GM23338 (cell line): ENCODE measurements at regions not wholly inside any gene's neighbourhood (a gene's known extent, or its start where the extent isn't known, plus 50 kb on each side); places are given as distances from the start of the nearest gene placed in this dataset.

Experiments used
- ATAC-seq: fragments of 200-7000 bp; cut with Tn5 transposase; 3 replicates; pipeline ENCODE4 v1.9.1; 2020
- DNase-seq: peaks from one replicate; pipeline ENCODE4 v3.0.0-alpha.2; 2015; ENCODE audit warnings: low spot score
- H2AFZ ChIP-seq: fragments of 200-600 bp; sonication (generic); 2 replicates; pipeline ENCODE4 v1.8.0; 2016; ENCODE audit warnings: antibody characterized with exemption, mild to moderate bottlenecking, moderate library complexity
- H3F3A ChIP-seq: fragments of 200-600 bp; sonication (generic); replicated peaks from 2 replicates; pipeline ENCODE4 v1.8.0; 2017; ENCODE audit warnings: antibody characterized with exemption, mixed run types, low read depth
- H3K27ac ChIP-seq: fragments of 200-600 bp; sonication (generic); 2 replicates; pipeline ENCODE4 v1.6.1; 2016; ENCODE audit warnings: low read depth
- H3K27me3 ChIP-seq: fragments of 200-600 bp; sonication (generic); 2 replicates; pipeline ENCODE4 v1.8.0; 2016; ENCODE audit warnings: mild to moderate bottlenecking, mixed run types, moderate library complexity; ENCODE audit not compliant: insufficient read depth
- H3K36me3 ChIP-seq: fragments of 200-600 bp; sonication (generic); 2 replicates; pipeline ENCODE4 v1.8.0; 2016; ENCODE audit warnings: mild to moderate bottlenecking; ENCODE audit not compliant: insufficient read depth
- H3K4me1 ChIP-seq: fragments of 200-600 bp; sonication (generic); 2 replicates; pipeline ENCODE4 v1.8.0; 2016; ENCODE audit warnings: mild to moderate bottlenecking, moderate library complexity; ENCODE audit not compliant: insufficient read depth
- H3K4me2 ChIP-seq: fragments of 200-600 bp; sonication (generic); 2 replicates; pipeline ENCODE4 v1.7.1; 2017; ENCODE audit warnings: mixed run types
- H3K4me3 ChIP-seq: fragments of 200-600 bp; sonication (generic); 2 replicates; pipeline ENCODE4 v1.6.1; 2016; ENCODE audit warnings: mixed run types
- H3K79me2 ChIP-seq: fragments of 200-600 bp; sonication (generic); replicated peaks from 2 replicates; pipeline ENCODE4 v1.8.0; 2017; ENCODE audit warnings: mild to moderate bottlenecking; ENCODE audit not compliant: insufficient read depth
- H3K9me2 ChIP-seq: fragments of 200-600 bp; sonication (generic); 2 replicates; pipeline ENCODE4 v1.8.0; 2017; ENCODE audit not compliant: insufficient read depth
- H4K20me1 ChIP-seq: fragments of 200-600 bp; sonication (generic); replicated peaks from 2 replicates; pipeline ENCODE4 v1.8.0; 2017; ENCODE audit warnings: mild to moderate bottlenecking; ENCODE audit not compliant: insufficient read depth
- H3K27ac Mint-ChIP-seq: 2 replicates; pipeline ENCODE4 v1.8.0; 2020; ENCODE audit warnings: inconsistent platforms, mild to moderate bottlenecking, moderate library complexity, mixed read lengths
- H3K27me3 Mint-ChIP-seq: 3 replicates; pipeline ENCODE4 v1.8.0; 2022; ENCODE audit warnings: low read depth, mild to moderate bottlenecking, moderate library complexity, mixed read lengths, inconsistent platforms; ENCODE audit not compliant: insufficient read depth, poor library complexity
- H3K36me3 Mint-ChIP-seq: 3 replicates; pipeline ENCODE4 v1.8.0; 2021; ENCODE audit warnings: low read depth, mild to moderate bottlenecking, inconsistent platforms, moderate library complexity, mixed read lengths
- H3K4me1 Mint-ChIP-seq: 3 replicates; pipeline ENCODE4 v1.8.0; 2020; ENCODE audit warnings: mild to moderate bottlenecking, inconsistent platforms, mixed read lengths
- H3K4me3 Mint-ChIP-seq: 3 replicates; pipeline ENCODE4 v1.8.0; 2021; ENCODE audit warnings: moderate library complexity, mild to moderate bottlenecking, inconsistent platforms, mixed read lengths
- H3K9me3 Mint-ChIP-seq: 3 replicates; pipeline ENCODE4 v1.8.0; 2020; ENCODE audit warnings: moderate library complexity, mild to moderate bottlenecking, inconsistent platforms, mixed read lengths
- CREB1 ChIP-seq: fragments of 250-450 bp; sonication (Bioruptor Pico); IDR thresholded peaks from 2 replicates; pipeline ENCODE4 v1.5.0; 2020; ENCODE audit warnings: low read depth, mild to moderate bottlenecking, moderate library complexity
- EZH2 ChIP-seq: fragments of 200-600 bp; sonication (generic); IDR thresholded peaks from one replicate; pipeline ENCODE4 v1.8.0; 2017; ENCODE audit warnings: antibody characterized with exemption, mild to moderate bottlenecking, low read depth; ENCODE audit not compliant: unreplicated experiment
- EZH2phosphoT487 ChIP-seq: fragments of 200-600 bp; sonication (generic); IDR thresholded peaks from one replicate; pipeline ENCODE4 v1.8.1; 2018; ENCODE audit warnings: antibody characterized with exemption; ENCODE audit not compliant: unreplicated experiment
- JUNB ChIP-seq: IDR thresholded peaks from one replicate; pipeline ENCODE4 v1.6.1; 2016; ENCODE audit warnings: antibody characterized with exemption; ENCODE audit not compliant: unreplicated experiment
- NANOG ChIP-seq: IDR thresholded peaks from 2 replicates; pipeline ENCODE4 v1.6.1; 2016; ENCODE audit warnings: antibody characterized with exemption, borderline replicate concordance
- POLR2AphosphoS5 ChIP-seq: IDR thresholded peaks from 2 replicates; pipeline ENCODE4 v1.6.1; 2016; ENCODE audit warnings: antibody characterized with exemption, low read depth
- STAT1 ChIP-seq: IDR thresholded peaks from one replicate; pipeline ENCODE4 v1.6.1; 2016; ENCODE audit warnings: antibody characterized with exemption; ENCODE audit not compliant: unreplicated experiment
- ZNF114 ChIP-seq: fragments of 250-450 bp; sonication (Bioruptor Pico); IDR thresholded peaks from 2 replicates; pipeline ENCODE4 v1.5.0; 2020; ENCODE audit warnings: mild to moderate bottlenecking, moderate library complexity
- ZNF331 ChIP-seq: fragments of 250-450 bp; sonication (Bioruptor Pico); IDR thresholded peaks from 2 replicates; pipeline ENCODE4 v1.5.0; 2020; ENCODE audit warnings: low read depth, mild to moderate bottlenecking, moderate library complexity
- TF ChIP-seq, protein P1 (sequence below): IDR thresholded peaks from 2 replicates; pipeline ENCODE4 v1.6.1; 2016; ENCODE audit warnings: antibody characterized with exemption
- TF ChIP-seq, protein P2 (sequence below): IDR thresholded peaks from one replicate; pipeline ENCODE4 v1.6.1; 2018; ENCODE audit warnings: antibody characterized with exemption; ENCODE audit not compliant: unreplicated experiment
- TF ChIP-seq, protein P3 (sequence below), 2 experiments: fragments of 200-600 bp in 1 of 2; sonication (generic) in 1 of 2; conservative IDR thresholded peaks; 2 replicates each; pipeline versions ENCODE4 v1.5.1 to v1.6.1; 2016 to 2017; ENCODE audit warnings: antibody characterized with exemption in 2 of 2, low read depth in 2 of 2, mild to moderate bottlenecking in 2 of 2, moderate library complexity in 1 of 2
- TF ChIP-seq, protein P4 (sequence below): fragments of 250-450 bp; sonication (Bioruptor Pico); IDR thresholded peaks from 2 replicates; pipeline ENCODE4 v1.5.0; 2020; ENCODE audit warnings: mild to moderate bottlenecking, moderate library complexity

DNA sequence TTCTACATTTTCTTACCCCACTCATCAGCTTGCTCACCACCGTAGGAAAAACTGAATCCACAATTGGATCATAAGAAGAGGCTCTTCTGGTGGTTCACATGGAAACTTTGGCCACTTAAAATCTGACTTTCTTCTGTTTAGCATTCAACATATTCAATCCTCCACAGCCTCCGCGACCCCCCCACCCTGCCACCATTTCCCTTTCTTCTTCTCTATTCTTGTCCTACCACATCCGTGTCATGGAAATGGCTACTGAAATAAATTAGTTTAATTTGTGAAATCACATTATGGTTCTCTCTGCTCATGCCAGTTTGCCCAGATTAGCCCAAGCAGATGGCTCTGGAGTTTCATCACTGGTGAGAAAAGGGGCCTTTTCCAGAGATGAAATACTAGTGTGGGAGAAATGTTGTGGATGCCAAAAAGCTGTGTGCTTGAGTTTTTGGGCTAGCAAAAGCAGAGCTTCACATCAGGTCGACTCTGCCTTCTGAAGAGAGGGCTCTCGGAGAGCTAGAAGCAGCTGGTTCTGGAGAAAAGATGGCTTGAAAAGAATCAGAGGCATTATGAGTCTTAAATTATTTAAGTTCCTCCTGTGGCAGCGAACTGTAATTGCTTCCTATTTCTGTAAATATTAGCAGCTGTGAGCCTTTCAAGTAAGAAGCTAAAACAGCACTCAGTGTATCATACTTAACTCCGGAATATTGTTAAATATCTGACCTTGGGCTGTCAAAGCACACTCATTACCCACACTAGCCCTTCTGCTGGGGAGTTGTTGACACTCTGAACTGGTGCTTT, 107.1 kb downstream of the MAT2B start:
- no peaks in the 10 kb centered on the region for H3F3A ChIP-seq
- Mint-ChIP-seq H3K9me3 (no peaks in the 10 kb centered on the region), H3K27ac (no peak overlapping the region), H3K4me3 (no peak overlapping the region), H3K36me3 (no peaks in the 10 kb centered on the region), H3K27me3 (peaks cover 2% of the 10 kb centered on the region), H3K4me1 (no peaks in the 10 kb centered on the region)
- H3K4me2 ChIP-seq = no peak overlapping the region
- peaks cover 6% of the 10 kb centered on the region; the same call in 1 of the 2 replicates for H3K9me2 ChIP-seq
- peak overlapping the region; percentile 78 for H2AFZ ChIP-seq
- H3K79me2 ChIP-seq = no peaks in the 10 kb centered on the region
- no peaks in the 10 kb centered on the region for H3K4me1 ChIP-seq
- DNase-seq = peak; percentile 16
- H3K27me3 ChIP-seq = no peaks in the 10 kb centered on the region
- no peaks in the 10 kb centered on the region for H4K20me1 ChIP-seq
- H3K36me3 ChIP-seq = no peaks in the 10 kb centered on the region
- no peak overlapping the region for H3K27ac ChIP-seq
- ATAC-seq = no peak
- TF ChIP-seq, protein P1, sequence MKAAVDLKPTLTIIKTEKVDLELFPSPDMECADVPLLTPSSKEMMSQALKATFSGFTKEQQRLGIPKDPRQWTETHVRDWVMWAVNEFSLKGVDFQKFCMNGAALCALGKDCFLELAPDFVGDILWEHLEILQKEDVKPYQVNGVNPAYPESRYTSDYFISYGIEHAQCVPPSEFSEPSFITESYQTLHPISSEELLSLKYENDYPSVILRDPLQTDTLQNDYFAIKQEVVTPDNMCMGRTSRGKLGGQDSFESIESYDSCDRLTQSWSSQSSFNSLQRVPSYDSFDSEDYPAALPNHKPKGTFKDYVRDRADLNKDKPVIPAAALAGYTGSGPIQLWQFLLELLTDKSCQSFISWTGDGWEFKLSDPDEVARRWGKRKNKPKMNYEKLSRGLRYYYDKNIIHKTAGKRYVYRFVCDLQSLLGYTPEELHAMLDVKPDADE = no peak
- TF ChIP-seq, protein P2, sequence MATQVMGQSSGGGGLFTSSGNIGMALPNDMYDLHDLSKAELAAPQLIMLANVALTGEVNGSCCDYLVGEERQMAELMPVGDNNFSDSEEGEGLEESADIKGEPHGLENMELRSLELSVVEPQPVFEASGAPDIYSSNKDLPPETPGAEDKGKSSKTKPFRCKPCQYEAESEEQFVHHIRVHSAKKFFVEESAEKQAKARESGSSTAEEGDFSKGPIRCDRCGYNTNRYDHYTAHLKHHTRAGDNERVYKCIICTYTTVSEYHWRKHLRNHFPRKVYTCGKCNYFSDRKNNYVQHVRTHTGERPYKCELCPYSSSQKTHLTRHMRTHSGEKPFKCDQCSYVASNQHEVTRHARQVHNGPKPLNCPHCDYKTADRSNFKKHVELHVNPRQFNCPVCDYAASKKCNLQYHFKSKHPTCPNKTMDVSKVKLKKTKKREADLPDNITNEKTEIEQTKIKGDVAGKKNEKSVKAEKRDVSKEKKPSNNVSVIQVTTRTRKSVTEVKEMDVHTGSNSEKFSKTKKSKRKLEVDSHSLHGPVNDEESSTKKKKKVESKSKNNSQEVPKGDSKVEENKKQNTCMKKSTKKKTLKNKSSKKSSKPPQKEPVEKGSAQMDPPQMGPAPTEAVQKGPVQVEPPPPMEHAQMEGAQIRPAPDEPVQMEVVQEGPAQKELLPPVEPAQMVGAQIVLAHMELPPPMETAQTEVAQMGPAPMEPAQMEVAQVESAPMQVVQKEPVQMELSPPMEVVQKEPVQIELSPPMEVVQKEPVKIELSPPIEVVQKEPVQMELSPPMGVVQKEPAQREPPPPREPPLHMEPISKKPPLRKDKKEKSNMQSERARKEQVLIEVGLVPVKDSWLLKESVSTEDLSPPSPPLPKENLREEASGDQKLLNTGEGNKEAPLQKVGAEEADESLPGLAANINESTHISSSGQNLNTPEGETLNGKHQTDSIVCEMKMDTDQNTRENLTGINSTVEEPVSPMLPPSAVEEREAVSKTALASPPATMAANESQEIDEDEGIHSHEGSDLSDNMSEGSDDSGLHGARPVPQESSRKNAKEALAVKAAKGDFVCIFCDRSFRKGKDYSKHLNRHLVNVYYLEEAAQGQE = no peak
- TF ChIP-seq ZNF114 (CRISPR knock-in tag) (no peak), CREB1 (CRISPR knock-in tag) (no peak), NANOG (no peak), EZH2phosphoT487 (no peak), EZH2 (no peak), ZNF331 (CRISPR knock-in tag) (no peak), POLR2AphosphoS5 (no peak), JUNB (no peak), STAT1 (no peak)
- TF ChIP-seq, protein P3, sequence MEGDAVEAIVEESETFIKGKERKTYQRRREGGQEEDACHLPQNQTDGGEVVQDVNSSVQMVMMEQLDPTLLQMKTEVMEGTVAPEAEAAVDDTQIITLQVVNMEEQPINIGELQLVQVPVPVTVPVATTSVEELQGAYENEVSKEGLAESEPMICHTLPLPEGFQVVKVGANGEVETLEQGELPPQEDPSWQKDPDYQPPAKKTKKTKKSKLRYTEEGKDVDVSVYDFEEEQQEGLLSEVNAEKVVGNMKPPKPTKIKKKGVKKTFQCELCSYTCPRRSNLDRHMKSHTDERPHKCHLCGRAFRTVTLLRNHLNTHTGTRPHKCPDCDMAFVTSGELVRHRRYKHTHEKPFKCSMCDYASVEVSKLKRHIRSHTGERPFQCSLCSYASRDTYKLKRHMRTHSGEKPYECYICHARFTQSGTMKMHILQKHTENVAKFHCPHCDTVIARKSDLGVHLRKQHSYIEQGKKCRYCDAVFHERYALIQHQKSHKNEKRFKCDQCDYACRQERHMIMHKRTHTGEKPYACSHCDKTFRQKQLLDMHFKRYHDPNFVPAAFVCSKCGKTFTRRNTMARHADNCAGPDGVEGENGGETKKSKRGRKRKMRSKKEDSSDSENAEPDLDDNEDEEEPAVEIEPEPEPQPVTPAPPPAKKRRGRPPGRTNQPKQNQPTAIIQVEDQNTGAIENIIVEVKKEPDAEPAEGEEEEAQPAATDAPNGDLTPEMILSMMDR (conservative IDR thresholded peaks at IDR 0.05; ENCODE audit: low read depth in 2 of 2) = no peak
- TF ChIP-seq, protein P4, sequence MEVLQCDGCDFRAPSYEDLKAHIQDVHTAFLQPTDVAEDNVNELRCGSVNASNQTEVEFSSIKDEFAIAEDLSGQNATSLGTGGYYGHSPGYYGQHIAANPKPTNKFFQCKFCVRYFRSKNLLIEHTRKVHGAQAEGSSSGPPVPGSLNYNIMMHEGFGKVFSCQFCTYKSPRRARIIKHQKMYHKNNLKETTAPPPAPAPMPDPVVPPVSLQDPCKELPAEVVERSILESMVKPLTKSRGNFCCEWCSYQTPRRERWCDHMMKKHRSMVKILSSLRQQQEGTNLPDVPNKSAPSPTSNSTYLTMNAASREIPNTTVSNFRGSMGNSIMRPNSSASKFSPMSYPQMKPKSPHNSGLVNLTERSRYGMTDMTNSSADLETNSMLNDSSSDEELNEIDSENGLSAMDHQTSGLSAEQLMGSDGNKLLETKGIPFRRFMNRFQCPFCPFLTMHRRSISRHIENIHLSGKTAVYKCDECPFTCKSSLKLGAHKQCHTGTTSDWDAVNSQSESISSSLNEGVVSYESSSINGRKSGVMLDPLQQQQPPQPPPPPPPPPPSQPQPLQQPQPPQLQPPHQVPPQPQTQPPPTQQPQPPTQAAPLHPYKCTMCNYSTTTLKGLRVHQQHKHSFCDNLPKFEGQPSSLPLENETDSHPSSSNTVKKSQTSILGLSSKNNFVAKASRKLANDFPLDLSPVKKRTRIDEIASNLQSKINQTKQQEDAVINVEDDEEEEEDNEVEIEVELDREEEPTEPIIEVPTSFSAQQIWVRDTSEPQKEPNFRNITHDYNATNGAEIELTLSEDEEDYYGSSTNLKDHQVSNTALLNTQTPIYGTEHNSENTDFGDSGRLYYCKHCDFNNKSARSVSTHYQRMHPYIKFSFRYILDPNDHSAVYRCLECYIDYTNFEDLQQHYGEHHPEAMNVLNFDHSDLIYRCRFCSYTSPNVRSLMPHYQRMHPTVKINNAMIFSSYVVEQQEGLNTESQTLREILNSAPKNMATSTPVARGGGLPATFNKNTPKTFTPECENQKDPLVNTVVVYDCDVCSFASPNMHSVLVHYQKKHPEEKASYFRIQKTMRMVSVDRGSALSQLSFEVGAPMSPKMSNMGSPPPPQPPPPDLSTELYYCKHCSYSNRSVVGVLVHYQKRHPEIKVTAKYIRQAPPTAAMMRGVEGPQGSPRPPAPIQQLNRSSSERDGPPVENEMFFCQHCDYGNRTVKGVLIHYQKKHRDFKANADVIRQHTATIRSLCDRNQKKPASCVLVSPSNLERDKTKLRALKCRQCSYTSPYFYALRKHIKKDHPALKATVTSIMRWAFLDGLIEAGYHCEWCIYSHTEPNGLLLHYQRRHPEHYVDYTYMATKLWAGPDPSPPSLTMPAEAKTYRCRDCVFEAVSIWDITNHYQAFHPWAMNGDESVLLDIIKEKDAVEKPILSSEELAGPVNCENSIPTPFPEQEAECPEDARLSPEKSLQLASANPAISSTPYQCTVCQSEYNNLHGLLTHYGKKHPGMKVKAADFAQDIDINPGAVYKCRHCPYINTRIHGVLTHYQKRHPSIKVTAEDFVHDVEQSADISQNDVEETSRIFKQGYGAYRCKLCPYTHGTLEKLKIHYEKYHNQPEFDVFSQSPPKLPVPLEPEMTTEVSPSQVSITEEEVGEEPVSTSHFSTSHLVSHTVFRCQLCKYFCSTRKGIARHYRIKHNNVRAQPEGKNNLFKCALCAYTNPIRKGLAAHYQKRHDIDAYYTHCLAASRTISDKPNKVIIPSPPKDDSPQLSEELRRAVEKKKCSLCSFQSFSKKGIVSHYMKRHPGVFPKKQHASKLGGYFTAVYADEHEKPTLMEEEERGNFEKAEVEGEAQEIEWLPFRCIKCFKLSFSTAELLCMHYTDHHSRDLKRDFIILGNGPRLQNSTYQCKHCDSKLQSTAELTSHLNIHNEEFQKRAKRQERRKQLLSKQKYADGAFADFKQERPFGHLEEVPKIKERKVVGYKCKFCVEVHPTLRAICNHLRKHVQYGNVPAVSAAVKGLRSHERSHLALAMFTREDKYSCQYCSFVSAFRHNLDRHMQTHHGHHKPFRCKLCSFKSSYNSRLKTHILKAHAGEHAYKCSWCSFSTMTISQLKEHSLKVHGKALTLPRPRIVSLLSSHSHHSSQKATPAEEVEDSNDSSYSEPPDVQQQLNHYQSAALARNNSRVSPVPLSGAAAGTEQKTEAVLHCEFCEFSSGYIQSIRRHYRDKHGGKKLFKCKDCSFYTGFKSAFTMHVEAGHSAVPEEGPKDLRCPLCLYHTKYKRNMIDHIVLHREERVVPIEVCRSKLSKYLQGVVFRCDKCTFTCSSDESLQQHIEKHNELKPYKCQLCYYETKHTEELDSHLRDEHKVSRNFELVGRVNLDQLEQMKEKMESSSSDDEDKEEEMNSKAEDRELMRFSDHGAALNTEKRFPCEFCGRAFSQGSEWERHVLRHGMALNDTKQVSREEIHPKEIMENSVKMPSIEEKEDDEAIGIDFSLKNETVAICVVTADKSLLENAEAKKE (CRISPR knock-in tag) = no peak
- no peak overlapping the region for H3K4me3 ChIP-seq
